ENCODE measurements at regions not wholly inside any gene's neighbourhood (a gene's known extent, or its start where the extent isn't known, plus 50 kb on each side); places are given as distances from the start of the nearest gene placed in this dataset.

- no peak for DNase-seq
These were observed 258.1 kb upstream of the PTCHD4 start for GRCh38 chr6:48369100-48369499.

DNA sequence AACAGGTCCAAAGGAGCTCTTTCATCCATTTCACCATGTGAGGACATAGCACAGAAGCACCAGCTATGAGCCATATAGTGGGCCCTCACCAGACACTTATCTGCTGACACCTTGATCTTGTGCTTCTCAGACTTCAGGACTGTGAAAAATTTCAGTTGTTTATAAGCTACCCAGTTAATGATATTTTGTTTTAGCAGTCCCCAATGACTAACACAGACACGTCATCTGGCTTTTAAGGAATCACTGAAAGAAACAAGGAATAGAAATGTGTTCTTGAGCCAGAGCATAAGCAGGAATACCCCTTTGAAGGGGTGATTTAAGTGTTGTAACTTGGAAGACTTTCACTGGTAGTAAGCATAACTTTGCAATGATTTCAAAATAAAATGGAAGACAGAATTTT is 214.7 kb upstream of the PTCHD4 start:
- no peak for DNase-seq

- DNase-seq = no peak
These were observed 207.7 kb upstream of the PTCHD4 start for GRCh38 chr6:48318670-48319069.

GRCh38 chr6:48315915-48316314 is 204.9 kb upstream of the PTCHD4 start:
- no peak for DNase-seq

DNA sequence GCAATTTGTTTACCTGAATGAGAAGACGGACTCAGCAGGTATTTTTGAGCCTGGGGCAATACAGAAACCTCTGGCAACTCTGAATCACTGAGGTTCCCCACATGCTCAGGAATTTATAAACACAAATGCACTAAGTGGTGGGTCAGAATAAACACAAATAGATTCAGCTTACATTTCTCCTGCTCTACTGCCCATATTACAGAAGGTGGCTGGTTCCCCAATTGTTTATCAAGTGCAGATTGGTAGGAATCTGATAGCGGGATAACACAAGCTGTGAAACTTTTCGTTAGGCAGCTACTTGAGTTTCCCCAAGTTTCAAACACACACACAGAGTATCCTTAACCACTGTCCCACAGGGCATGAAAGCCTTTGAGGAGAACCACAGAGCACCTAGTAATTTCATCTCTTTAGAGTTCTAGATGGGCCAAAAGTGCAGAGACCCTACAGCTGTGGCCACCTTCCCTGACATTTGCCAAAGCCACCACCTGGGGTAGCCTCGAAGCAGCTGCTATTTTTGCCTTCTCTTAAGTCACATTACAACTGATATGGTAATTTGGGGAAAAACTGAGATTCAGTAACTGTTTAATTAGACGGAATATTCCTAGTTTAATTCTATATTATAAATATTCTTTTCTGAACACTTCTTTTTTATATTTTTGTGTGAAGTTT is 204.2 kb upstream of the PTCHD4 start:
- no peak for DNase-seq

- DNase-seq = no peak
These were observed 200.3 kb upstream of the PTCHD4 start for GRCh38 chr6:48311301-48311700.

DNA sequence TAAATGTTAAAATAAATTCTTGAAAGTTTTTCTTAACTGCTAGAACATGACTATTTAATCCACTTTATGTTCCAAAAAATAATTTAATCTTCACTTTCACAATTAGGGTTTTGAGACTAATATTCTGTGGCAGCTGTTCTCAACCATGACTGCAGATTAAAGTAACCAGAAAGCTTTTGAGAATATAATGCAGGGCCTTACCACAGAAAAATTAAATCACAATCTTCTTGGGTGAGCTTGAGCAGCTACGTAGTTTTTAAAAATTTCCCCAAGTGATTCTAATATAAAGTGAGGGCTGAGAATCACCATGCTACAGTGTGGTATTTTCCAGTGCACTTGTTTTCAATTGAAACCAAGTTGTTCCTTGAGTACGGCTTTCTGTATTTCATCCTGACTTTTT is 196.6 kb upstream of the PTCHD4 start:
- no peak for DNase-seq

GRCh38 chr6:48290595-48290994 is 179.6 kb upstream of the PTCHD4 start:
- no peak for DNase-seq

DNA sequence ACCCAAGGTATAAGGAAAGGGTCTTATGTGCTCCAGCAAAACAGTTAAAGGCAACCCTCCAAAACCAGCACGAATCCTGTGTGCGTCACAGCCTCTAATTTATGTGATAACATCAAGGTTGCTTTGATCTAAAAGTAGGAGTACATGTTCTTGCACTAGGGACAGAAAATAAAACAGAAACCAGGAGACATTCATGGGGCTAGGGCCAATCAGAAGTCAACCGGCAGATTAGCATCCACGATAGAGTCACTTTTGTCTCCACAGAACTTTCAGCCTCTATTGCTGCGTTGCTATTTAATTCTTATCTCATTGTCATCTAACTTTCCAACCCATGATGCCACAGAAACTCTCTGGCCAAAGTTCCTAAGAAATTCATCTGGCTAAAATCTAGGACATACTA is 178.8 kb upstream of the PTCHD4 start:
- no peak for DNase-seq

- no peak for DNase-seq
These were observed 170.2 kb upstream of the PTCHD4 start for GRCh38 chr6:48281217-48281616.

DNA sequence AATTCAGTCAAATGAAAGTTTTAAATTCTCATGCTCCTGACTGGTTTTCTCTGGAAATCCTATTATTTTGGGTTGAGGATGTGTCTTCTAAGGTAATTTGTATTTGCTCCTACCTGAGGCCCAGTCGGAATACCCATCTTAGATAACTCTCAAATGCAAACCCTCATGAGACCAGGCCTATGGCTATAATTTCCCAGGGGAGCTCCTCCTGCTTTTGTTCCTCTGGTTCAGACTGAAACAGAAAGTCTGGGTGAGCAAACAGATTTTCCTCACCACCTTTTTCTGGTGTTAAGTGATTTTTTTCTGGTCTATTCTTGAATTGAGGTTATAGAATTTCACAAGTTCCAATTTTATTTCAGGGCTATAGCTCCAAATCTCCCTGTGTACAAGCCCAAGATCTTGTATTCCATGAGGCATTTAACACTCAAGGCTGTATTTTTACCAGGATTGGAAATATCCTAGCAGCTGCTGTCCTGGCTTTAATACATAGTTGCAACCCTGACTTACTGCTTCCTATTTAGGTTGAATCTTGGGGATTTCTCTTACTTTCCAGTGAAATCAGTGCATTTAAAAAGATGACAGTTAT is 169.1 kb upstream of the PTCHD4 start:
- DNase-seq = no peak

DNA sequence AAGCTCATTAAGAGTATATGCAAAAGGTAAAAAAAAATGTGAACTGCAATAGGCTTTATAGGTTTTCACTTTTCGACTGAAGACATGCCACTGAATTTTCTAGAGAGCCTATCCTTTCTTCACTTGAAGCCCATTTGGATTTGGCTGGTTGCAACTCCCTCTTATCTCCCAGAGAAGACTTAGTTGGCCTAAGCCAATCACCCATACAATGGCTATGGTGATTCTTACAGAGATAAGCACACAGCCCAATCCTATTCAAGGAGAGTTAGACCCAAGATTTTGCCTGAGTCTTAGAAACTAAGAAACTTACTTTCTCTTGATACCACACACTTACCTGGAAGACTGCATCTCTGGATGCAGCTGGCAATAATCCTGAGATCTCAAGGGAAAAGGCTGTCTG is 167.3 kb upstream of the PTCHD4 start:
- DNase-seq = no peak

- no peak for DNase-seq
These were observed 161.5 kb upstream of the PTCHD4 start for GRCh38 chr6:48272518-48272917.

- DNase-seq = no peak
These were observed 144.1 kb upstream of the PTCHD4 start for GRCh38 chr6:48255094-48255493.

GRCh38 chr6:48249071-48249470 is 138.1 kb upstream of the PTCHD4 start:
- DNase-seq = no peak

DNA sequence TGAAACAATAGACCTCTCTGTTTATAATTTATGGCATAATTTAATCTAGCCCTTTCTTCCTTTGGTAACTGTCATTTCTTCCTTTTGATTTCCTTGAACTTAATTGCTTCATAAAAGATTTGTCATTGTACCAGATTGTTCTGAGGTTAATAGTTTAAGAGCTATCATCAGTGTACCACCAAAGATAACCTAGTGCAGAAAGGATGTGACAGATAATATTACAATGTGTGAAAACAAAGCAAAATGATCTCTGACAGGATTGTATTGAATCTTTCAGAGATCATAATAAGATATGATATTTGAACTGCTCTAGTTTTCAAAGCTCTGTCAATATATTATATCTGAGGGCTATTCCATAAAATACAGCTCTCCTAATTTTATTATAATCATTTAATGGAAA is 132.1 kb upstream of the PTCHD4 start:
- DNase-seq = no peak

- no peak for DNase-seq
These were observed 129.3 kb upstream of the PTCHD4 start for GRCh38 chr6:48240287-48240686.

DNA sequence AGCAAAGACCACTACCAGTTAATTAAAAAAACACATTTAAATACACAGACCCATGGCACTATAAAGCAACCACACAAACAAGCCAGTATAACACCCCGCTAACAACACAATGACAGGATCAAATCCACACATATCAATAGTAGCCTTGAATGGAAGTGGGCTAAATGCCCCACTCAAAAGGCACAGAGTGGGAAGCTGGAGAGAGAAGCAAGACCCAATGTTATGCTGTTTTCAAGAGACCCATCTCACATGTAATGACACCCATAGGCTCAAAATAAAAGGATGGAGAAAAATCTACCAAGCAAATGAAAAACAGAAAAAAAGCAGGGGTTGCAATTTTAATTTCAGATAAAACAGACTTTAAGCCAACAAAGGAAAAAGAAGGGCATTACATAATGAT is 125.4 kb upstream of the PTCHD4 start:
- DNase-seq = no peak

DNA sequence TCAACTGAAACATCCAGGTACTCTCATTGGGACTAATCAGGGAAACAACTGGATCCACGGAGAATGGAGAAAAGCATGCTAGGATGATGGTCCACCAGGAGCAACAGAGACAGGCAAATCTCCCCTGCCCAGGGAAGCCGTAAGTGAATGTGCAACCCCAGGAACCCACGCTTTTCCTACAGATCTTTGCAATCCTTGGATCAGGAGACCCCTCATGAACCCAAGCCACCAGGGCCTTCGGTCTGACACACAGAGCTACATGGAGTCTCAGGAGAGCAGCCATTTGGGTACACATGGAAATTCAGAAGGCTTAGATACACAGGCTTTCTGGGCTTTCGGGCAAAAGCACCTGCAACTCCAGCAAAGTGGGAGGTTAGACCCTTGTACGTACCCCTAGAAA is 122.1 kb upstream of the PTCHD4 start:
- DNase-seq = no peak

GRCh38 chr6:48229841-48230240 is 118.8 kb upstream of the PTCHD4 start:
- DNase-seq = no peak

DNA sequence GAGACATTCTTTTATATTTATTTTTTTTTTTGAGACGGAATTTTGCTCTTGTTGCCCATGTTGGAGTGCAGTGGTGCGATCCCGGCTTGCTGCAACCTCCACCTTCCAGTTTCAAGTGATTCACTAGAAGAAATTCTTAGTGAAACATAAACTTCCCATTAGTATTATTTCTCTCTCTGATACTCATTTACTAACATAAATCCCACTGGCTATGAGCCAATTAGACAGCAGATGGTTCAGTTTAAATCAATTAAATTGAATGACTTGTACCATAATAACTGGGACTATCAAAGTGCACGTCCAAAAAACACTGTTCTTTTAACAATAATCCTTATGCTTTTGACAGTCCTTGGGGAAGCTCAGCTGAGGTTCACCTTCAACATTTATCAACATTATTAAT is 111.2 kb upstream of the PTCHD4 start:
- no peak for DNase-seq

DNA sequence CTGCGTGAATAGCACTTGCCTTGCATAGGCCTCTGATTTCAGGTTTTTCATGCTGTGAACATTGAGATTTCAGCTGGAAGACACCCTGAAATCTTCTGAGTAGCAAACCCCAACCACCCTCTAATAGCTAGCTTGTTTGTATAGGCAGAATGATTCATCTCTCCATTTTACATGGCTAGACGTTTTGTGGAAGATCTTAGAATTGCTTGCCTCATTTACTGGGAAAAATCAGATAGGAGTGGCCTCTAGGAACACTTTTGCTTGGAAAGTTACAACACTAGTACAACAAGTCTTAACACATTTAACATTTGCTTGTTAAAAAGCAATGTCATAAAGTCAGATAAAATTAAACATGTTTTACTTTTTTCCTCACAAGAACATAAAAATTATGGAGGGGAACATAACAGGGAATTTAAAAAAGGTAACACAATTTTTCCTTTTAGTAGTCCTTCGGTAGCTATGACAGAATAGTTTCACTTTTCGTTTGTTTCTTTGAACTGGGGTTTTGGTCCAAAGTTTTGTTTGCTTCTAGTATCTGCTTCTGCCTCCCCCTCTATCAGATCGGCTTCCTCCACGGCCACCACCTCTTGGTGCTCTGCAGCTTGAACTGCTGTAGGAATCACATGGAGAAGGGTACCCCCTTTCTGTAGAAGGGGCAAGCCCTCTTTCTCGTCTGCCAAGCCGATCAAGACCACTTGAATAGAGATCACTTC is 102.2 kb upstream of the PTCHD4 start:
- DNase-seq = no peak

- no peak for DNase-seq
These were observed 101.5 kb upstream of the PTCHD4 start for GRCh38 chr6:48212501-48212900.

DNA sequence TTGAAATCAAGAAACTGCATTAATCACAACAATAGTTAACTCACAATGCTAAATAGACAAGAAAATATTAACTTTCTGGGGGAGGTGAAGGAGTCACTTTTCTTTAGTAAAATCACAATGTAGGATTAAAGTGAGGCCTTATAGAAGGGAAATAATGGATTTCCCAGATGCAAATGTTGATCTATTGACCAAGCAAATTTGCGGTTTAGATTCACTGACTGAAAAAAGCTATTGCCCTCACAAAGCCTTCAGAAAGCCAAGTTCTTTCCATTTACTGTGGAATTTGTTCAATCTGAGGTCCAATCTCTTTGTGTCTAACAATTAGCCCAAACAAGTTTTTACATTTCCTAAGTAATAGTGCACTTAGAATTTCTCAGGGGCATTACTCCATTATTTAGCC is 95.1 kb upstream of the PTCHD4 start:
- no peak for DNase-seq

Measured in hematopoietic multipotent progenitor cell treated with erythropoietin and hydrocortisone succinate and interleukin-3 and kit ligand, for 6 days (in vitro differentiated cells).